ENCODE measurements at regions not wholly inside any gene's neighbourhood (a gene's known extent, or its start where the extent isn't known, plus 50 kb on each side); places are given as distances from the start of the nearest gene placed in this dataset.
A peak's percentile ranks its signal among the peaks of the same experiment; 100 is the strongest.
"Not testable (repeated sequence)": the region's sequence is repeated elsewhere in the genome, so short reads cannot be mapped to it uniquely, and the experiment has no call there.

DNA sequence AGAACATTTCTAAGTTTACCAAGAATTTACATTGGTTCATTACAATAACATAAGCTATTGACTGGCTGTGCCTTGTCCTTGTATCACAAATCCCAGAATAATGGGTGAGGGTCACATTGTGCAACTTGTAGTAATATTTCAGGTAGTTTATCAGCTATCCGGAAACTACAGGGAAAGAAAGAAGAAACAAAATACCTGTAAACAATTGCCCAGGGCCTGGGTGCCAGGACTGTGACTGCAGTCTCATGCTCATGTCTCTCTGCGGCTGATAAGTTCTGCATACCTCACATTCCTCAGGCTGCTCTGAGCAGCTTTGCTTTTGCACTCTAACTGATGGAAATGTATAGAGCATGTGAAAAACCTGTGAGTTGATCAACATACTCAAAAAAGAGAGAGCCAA lies 131.8 kb upstream of the TRIM24 start:
- DNase-seq = no peak

DNA sequence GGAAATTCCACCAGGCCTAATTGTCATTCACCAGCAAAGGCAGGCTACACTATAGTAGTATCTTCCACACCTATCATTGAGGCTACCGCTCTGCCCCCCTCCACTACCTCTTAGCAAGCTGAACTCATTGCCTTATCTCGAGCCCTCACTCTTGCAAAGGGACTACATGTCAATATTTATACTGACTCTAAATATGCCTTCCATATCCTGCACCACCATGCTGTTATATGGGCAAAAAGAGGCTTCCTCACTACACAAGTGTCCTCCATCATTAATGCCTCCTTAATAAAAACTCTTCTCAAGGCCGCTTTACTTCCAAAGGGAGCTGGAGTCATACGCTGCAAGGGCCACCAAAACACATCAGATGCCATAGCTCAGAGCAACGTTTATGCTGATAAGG lies 127.2 kb upstream of the TRIM24 start:
- not testable (repeated sequence) for DNase-seq

DNA sequence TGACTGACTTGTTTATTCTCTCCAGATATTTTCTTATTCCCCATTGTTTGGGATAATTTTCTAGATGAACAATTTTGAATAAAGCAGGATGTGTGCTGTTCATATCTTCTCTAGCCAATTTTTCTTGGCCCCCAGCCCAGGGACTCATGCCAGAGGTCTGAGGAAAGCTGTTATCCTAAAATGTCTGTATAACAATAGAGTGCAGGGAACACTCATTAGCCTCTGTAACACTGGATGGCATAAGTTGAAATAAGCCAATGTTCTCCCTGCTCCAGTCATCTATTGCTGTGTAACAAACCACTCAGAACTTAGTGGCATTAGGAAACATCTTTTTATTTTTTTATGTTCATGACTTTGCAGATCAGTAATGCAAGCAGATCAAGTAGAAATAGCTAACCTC lies 121.7 kb upstream of the TRIM24 start:
- DNase-seq = peak; percentile 71

DNA sequence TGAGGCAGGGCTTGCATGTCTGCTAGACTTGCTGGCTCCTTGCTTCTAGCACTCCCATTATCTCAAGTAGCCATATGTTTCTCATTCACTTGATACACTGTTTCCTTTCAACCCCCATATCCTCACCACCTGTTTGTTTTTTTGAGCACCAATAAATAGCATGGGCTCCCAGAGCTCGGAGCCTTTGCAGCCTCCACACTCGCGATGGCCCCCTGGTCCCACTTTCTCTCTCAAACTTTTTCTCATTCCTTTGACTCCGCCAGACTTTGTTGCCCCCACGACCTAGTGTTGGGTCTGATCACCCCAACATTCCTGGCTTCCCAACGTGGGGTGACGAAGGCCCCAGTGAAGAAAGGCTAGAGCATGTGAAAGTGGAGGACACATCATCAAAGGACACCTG lies 120.8 kb upstream of the TRIM24 start:
- not testable (repeated sequence) for DNase-seq

DNA sequence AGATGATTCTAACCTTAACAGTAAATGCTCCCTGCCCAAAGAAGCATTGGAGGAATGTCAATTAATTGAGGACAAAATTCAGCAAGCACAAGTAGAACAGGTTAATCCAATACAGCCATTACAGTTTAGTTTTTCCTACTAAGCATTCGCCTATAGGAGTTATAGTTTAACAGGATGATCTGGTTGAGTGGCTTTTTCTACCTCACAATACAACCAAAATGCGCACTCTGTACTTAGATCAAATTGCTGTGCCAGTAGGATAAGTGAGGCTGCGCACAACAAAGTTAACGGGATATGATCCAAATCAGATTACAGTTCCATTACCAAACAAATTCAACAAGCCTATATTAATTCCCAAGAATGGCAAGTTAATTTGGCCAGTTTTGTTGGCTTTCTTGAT lies 117.1 kb upstream of the TRIM24 start:
- DNase-seq = no peak

DNA sequence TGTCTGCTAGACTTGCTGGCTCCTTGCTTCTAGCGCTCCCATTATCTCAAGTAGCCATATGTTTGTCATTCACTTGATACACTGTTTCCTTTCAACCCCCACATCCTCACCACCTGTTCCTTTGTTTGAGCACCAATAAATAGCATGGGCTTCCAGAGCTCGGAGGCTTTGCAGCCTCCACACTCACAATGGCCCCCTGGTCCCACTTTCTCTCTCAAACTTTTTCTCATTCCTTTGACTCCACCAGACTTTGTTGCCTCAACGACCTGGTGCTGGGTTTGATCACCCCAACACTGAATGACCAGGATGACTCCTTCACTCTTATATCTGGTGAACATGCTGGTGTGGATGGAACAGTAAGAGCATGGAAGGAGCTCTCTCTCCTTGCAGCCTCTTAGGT lies 114.5 kb upstream of the TRIM24 start:
- DNase-seq = no peak

DNA sequence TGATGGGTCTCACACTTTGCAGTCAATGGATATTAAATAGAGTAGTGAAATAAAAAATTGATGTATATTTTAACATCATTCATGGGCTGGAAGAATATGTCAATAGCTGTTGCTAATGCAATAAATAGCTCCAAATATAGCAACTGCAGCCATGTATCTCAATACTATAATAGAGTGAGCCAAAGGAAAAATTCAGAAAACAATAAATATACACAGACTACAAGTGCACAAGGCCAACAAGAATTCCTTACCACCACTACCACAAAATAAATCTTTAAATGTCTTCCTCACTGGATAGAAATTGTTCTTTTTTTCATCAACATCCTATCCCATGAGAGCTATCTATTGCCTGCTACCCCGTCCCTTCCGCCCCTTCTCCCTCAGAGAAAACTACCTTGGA lies 113.1 kb upstream of the TRIM24 start:
- no peak for DNase-seq

DNA sequence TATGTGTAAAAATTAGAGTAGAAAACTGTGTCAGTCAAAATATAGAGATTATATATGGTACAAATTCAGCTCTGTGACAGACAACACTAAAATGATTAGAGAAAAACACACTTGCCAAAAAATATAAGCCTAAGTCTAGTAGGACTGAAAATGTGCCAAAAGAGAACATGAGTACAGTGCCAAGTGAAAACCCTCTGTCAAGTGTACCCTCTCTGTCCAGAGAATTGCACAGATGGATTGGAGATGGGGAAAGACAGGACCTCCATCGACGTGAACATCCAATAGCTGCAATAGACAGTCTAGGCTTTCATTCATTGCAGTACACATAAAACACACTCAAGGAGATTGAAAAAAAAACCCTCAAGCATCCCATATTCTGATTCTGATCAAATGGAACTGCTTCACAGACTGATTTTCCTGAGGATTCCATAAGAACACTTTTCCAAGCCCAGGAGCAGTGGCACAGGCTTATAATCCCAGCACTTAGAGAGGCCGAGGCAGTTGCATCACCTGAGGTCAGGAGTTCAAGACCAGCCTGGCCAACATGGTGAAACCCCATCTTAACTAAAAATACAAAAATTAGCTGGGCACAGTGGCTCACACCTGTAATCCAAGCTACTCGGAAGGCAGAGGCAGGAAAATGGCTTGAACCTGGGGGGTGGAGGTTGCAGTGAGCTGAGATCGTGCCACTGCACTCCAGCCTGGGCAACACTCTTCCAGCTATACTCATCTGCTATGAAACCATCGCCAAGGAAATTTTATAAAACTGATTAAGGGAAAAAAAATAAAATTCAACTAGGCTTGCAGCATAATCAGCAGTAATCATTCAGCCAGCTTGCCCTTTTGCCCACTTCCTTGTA lies 110.0 kb upstream of the TRIM24 start:
- DNase-seq = no peak

DNA sequence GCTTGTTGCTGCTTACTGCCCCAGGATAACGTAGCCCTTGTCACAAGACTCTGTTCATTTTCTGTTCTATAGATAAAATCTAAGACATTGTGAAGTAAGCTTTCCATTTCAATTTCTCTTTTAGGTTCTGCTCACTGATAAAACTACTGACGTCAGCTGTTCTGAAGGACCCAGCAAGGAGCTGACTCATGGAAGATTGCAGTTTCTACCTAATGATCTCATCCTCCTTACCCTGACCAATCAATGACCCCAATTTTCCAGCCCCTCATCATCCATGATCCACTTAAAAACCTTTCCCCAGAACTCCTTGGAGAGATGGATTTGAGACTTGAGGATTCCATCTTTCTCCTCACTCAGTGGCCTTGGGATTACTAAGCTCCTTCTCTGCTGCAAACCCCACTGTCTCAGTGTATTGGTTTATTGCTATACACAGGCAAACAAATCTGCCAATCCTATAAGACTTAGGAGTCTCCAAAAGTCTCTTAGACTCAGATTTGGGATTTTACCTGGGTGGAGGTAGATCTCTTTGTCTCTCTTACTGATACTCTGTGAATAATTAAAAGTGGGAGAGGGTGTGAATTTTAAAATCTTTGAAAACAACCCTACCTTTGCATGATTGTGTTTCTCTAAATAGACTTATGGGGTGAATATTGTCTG lies 109.2 kb upstream of the TRIM24 start:
- DNase-seq = no peak

DNA sequence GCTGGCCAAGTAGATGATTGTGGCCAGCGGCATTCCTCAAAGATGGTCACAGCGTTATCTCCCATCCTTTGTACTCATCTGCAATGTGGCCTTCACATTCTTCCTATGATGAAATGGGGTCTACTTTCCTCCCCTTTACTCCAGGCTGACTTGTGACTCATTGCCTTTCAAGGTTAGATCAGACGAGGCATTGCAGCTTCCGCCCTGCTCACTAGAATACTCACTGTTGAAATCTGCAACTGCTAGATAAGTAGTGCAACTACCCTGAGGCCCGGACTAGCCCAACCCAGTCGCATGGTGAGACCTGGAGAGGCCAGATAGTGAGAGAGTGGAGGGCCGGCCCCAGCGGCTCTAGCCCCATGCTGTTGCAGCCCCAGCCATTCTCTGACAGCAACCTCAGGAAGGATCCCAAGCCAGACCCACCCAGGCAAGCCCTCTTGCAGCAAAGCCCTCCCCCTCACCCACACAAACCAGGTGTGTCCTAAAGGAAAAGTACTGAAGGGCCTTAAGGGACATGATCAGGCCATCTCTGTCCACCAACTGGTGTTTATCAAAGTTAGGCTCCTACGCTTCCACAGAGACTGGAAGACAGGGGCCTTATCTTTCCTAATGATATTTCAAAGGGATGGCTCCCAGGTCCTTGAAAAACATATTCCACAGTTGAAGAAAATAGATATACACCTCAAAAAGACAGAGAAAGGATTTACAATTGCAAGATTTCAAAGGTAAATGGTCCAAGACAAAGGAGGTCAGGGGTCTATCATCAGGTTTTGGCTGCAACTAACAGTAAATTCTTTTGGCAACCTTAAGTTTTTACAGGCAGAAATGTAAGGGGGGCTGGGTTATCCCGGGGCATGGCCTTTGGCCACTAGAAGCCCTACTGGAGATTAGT lies 107.2 kb upstream of the TRIM24 start:
- no peak for DNase-seq

DNA sequence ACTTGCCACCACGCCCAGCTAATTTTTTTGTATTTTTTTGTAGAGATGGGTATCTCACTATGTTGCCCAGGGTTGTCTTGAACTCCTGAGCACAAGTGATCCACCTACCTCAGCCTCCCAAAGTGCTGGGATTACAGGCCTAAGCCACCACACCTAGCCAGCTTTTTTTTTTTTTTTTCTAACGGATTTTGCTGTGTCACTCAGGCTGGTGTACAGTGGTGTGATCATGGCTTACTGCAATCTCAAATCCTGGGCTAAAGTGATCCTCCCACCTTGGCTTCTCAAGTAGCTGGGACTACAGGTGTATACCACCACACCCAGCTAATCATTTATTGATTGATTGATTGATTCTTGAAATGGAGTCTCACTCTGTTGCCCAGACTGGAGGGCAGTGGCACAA lies 106.0 kb upstream of the TRIM24 start:
- no peak for DNase-seq

DNA sequence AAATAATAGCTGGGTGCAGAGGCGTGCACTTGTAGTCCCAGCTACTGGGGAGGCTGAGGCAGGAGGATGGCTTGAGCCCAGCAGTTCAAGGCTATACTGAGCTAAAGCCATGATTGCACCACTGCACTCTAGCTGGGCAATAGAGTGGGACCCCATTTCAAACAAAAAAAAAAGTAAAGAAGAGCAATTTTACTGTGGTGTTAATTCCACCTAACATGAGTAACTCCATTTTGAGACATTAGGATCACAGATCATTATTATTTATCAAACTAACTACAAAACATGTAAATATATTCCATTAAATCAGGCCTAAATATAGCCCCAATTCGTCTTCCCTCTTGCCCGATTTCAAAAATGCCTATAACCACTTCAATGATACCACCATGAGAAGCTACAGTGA lies 104.8 kb upstream of the TRIM24 start:
- DNase-seq = no peak

DNA sequence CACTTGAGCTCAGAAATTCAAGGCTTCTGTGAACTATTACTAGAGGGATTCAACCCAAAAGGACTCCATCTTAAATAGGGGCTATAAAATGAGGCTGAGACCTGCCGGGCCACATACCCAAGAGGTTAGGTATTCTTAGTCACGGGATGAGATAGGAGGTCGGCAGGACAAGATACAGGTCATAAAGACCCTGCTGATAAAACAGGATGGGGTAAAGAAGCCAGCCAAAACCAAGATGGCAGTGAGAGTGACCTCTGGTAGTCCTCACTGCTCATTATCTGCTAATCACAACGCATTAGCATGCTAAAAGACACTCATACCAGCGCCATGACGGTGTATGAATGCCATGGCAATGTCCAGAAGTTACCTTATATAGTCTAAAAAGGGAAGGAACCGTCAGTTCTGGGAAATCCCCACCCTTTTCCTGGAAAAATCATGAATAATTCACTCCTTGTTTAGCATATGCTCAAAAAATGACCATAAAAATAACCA lies 101.2 kb upstream of the TRIM24 start:
- no peak for DNase-seq

DNA sequence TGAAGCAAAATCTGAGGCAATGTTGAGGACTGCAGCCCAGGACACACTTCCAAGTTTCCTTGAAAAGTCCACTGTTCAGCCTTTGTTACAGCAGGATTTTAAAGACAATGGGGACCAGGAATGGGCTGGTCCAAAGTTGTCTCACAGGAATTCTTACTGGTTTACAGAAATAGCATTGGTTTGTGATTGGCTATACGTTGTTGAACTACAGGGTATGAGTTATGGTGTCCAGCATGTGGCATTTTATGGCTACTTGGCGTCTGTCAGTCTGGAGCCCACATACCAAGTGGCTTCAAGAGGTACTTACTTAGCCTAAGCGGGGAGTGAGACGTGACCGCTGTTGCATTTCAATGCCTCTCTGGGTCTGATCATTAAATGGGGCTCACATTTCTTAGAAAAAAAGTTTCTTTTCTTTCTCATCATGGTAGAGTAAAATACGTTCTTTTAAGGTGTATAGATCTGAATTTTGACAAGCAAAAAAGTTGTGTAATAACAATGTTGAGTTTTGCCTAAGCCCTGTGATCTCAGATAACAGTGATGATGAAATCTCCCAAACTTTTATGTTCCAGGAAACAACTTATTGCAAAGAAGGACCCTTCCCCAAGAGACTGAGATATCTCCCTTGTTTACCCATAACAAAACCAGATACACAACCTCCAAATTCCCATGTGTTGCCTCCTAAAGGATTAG lies 100.0 kb upstream of the TRIM24 start:
- DNase-seq = no peak

DNA sequence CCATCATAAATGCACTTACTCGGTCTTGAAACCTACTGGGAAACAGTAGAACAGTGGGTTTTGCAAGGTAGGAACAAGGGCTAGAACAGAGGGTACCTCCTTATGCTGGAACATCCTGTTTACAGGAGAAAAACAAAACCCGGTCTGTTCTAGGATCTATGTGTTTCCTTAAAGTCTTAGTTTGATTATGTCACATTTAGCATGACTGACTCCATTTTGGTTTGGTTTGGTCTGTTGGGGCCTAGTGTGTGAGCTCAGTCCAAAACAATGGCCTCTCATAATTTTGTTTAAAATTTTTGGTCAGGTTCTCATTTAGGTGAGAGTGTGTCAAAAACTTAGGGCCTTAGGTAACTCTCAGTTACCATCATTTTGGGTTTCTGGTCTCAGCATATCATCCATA lies 96.3 kb upstream of the TRIM24 start:
- no peak for DNase-seq

DNA sequence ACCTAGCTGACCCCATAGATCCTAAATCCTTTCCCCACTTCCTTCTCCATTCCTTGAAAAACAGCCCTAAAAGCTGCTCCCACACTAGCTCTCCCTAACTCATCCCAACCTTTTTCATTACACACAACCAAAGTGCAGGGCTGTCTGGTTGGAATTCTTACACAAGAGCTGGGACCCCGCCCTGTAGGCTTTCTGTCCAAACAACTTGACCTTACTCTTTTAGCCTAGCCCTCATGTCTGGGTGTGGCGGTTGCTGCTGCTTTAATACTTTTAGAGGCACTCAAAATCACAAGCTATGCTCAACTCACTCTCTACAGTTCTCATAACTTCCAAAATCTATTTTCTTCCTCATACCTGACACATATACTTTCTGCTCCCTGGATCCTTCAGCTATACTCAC lies 93.9 kb upstream of the TRIM24 start:
- not testable (repeated sequence) for DNase-seq

DNA sequence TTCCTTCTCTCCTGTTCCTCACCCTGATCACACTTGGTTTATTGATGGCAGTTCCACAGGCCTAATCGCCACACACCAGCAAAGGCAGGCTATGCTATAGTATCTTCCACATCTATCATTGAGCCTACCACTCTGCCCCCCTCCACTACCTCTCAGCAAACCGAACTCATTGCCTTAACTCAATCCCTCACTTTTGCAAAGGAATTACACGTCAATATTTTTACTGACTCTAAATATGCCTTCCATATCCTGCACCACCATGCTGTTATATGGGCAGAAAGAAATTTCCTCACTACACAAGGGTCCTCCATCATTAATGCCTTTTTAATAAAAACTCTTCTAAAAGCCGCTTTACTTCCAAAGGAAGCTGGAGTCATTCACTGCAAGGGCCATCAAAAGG lies 93.4 kb upstream of the TRIM24 start:
- not testable (repeated sequence) for DNase-seq

DNA sequence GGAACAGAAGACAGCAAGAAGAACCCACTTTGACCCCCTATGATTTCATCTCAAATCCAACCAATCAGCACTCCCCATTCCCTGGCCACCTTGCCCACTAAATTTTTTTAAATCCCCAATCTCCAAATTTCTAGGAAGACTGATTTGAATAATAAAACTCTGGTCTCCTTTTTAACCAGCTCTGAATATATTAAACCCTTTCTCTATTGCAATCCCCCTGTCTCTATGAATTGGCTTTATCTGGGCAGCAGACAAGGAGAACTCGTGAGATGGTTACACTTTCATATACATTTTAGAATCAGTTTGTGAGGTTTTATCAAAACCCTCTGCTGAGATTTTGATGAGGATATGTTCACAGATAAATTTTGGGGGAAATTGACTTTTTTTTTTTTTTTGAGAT lies 90.3 kb upstream of the TRIM24 start:
- no peak for DNase-seq

DNA sequence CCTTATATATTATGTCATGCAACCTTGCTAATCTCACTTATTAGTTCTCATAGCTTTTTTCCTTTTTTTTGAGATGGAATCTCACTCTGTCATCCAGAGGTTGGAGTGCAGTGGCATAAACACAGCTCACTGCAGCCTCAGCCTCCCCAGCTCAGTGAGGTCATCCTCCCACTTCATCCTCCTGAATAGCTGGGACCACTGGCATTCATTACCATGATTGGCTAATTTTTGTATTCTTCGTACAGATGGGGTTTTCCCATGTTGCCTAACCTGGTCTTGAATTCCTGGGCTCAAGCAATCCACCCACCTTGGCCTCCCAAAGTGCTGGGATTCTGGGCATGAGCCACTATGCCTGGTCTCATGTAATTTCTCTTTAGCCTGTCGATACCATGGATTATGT lies 89.1 kb upstream of the TRIM24 start:
- DNase-seq = no peak

DNA sequence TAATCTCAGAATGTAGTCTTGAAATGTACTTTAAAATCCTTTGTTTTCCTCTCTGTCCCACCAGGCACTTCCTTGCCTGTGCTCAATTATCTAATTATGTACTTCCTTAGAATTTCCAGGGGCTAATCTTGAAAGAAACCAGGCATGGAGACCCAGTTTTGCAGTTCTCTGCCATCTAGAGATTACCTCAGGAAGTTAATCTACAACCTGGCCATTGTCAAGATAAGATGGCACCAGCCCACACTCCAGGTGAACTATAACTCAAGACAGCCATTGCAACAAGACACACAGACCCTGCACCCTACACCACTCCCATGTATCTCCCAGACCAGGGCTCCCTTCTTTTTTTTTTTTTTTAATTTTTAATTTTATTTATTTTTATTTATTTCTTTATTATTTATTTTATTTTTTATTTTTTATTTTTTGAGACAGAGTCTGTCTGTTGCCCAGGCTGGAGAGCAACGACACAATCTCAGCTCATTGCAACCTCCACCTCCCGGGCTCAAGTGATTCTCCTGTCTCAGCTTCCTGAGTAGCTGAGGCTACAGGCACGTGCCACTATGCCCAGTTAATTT lies 85.9 kb upstream of the TRIM24 start:
- no peak for DNase-seq

DNA sequence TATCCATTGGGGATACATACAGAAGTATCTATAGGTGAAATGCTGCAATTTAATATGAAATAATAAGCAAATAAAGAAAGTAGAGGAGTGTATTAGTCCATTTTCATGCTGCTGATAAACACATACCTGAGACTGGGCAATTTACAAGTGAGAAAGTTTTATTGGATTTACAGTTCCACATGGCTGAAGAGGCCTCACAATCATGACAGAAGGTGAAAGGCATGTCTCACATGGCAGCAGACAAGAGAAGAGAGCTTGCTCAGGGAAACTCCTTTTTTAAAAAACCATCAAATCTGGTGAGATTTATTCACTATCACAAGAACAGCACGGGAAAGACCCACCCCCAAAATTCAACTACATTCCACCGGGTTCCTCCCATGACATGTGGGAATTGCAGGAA lies 82.8 kb upstream of the TRIM24 start:
- no peak for DNase-seq
